GM18861 (cell line): ENCODE measurements at regions not wholly inside any gene's neighbourhood (a gene's known extent, or its start where the extent isn't known, plus 50 kb on each side); places are given as distances from the start of the nearest gene placed in this dataset.
"Not testable (repeated sequence)": the region's sequence is repeated elsewhere in the genome, so short reads cannot be mapped to it uniquely, and the experiment has no call there.

Source experiments
- ATAC-seq: cut with Tn5 transposase; IDR thresholded peaks from one replicate; pipeline ENCODE4 v1.9.1; 2021; ENCODE audit not compliant: unreplicated experiment

DNA sequence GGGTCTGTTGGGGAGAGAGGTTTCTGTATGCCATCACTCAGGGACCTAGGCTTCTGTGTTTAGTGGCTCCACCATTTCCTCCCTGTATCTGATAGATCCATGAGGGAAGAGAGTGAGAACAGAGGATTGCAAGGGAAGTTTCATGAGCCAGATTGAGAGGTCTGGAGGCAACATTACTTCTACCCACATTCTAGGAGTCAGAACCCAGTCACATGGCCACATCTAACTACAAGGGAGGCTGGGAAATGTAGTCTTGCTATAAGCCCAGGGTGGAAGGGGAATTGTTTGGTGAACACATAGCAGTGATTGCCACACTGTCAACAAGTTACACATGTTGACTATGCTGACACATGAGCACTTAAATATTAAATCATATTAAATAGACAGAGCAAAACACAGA lies 834.8 kb downstream of the C12orf50 start:
- ATAC-seq, result not testable (repeated sequence)

GRCh38 chr12:87185367-87185766 lies 843.8 kb downstream of the C12orf50 start:
- ATAC-seq, result no peak

DNA sequence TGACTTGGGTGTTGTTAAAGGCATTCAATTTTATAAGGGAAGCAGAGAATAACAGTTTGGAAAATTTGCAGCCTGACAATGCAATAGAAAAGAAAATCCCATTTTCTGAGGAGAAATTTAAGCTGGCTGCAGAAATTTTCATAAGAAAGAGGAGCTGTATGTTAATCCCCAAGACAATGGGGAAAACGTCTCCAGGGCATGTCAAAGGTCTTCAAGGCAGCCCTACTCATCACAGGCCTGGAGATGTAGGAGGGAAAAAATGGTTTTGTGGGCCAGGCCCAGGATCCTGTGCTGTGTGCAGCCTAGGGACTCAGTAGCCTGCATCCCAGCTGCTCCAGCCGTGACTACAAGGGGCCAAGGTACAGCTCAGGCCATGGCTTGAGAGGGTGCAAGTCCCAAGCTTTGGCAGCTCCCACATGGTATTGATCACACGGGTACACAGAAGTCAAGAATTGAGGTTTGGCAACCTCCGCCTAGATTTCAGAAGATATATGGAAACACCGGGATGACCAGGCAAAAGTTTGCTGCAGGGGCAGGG lies 846.4 kb downstream of the C12orf50 start:
- ATAC-seq, result no peak

DNA sequence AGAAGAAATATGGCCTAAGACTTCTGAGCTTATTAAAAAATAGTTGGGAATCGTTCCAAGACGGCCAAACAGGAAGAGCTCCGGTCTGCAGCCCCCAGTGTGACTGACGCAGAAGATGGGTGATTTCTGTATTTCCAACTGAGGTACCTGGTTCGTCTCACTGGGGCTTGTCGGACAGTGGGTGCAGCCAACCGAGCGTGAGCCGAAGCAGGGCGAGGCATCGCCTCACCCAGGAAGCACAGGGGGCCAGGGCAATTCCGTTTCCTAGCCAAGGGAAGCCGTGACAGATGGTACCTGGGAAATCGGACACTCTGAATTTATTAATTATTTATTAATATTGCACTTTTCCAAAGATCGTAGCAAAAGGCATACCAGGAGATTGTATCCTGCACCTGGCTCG lies 857.8 kb downstream of the C12orf50 start:
- ATAC-seq, result no peak

- no peak for ATAC-seq
Measured at GRCh38 chr12:87169010-87169409, 860.2 kb downstream of the C12orf50 start.

DNA sequence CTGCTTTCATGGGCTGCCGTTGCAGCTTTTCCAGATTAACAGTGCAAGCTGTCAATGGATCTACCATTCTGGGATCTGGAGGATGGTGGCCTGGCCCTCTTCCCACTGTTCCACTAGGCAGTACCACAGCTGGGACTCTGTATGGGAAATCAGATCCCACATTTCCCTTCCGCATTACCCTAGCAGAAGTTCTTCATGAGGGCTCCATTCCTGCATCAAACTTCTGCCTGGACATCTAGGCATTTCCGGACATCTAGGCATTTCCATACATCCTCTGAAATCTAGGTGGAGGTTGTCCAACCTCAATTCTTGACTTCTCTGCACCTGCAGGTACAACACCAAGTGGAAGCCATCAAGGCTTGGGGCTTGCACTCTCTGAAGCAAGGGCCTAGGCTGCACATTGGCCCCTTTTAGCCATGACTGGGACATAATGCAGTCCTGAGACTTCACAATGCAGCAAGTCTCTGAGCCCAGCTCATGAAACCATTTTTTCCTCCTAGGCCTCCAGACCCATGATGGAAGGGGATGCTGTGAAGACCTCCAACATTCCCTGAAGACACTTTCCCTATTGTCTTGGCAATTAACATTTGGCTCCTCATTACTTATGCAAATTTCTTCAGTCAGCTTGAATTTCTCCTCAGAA lies 863.3 kb downstream of the C12orf50 start:
- no peak for ATAC-seq

DNA sequence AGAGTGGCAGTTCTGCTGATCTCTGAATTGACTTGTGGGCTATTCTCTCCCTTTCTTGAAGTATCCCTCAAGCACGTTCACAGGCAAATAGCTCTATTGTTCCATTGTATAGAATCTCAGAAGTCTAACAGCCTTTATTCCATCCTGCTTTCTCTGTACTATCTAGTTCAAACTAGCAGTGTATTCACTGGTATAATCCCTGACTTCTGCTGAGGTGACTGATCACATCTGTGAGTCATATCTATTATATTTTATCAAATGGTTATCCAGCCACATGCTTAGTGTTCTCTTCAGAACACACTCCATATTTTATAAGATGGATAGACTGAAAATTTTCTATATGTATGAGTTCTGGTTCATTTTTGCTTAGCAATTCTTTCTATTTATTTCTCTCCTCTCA lies 866.1 kb downstream of the C12orf50 start:
- ATAC-seq, result no peak

DNA sequence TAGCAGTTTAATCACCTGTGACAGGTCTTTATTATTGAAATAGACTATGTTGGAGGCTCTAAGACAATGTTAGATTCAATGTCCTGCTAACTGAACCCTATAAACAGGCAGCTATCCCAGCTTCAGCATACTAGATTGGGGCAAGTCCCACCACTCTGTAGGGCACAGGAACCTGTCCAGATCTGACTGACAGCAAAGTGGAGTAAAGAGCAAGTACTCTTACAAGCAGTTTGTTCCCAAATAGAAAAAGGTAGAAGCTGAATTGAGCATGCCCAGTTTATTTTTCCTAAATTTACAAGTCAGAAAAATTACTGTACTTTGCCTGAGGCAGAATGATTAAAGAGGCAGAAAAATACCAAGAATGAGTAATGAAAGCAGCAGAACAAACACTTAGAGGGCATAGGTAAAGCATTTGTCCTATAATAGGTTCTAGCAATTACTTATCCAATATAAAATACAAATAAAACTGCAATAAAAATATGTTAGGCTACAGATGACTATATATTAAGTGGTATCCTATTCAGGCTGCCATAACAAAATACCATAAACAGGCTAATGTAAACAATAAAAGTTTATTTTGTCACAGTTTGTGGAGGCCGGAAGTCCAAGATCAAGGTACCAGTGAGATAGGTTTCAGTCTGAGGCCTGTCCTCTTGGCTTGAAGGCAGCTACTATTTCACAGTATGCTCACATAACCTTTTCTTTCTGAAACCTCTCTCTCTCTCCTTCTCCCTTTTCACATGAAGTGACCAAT lies 868.2 kb downstream of the C12orf50 start:
- ATAC-seq, result no peak

DNA sequence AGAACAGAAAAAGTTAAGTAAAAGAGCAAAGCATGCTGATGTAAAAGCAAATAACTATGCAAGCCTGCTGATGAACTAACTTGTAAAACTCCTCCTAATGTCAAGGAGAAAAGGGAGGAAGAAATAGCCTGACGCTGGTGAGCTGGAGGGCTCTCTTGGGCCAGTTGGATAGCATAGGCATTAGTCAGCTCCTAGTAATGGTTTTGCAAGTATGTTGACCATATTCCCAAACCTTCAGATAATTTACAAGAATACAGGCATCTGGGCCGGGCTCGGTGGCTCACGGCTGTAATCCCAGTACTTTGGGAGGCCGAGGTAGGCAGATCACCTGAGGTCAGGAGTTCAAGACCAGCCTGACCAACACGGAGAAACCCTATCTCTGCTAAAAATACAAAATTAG lies 871.4 kb downstream of the C12orf50 start:
- ATAC-seq, result no peak

GRCh38 chr12:87155621-87156020 lies 873.6 kb downstream of the C12orf50 start:
- ATAC-seq, result no peak

DNA sequence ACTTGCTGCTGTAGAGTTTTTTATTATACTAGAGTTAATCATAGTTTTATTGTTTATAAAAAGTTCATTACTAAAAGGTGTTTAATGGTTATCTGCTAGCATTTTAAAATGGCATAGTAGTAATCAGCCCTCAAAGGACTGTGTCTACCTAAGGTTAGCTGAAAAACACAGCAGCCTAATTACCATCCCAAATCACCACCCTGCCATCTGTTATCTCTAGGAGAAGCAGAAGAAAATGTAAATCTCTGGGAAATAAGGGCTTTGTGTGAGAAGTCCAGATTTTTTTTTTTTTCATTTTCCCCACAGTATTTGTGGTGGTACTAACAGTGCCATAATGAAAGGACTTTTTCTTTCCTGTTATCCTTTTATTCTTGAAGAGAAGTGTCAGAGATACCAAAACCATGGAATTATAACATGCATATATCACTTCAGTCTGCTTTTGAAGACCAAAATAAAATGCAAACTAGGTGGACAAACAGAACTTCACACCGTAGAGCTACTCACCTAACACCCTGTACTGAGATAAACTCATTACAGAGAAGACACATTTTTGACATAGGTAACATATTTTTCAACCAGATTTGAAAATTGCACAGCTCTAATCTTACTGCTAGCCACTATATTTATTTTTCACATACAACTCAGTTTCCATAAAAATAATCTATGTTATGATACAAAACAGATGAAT lies 876.2 kb downstream of the C12orf50 start:
- no peak for ATAC-seq

DNA sequence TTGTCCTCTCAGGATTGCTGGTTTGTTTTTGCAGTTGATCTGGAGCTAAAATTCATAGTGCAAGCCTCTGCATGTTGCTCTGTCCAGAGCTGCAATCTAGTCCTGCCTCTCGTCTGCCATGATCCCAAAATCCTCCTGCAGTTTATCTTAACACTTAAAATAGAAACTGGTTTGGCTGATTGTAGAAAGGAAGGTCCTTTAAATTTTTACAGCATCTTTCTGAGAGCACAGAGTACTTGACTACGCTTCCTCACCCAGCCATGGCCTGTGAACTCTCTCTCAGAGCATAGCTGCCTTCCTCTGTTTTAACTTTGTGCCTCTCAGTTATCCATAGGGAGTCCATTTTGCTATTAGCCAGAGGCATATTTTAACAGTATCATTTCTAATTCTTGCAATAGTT lies 877.1 kb downstream of the C12orf50 start:
- no peak for ATAC-seq

DNA sequence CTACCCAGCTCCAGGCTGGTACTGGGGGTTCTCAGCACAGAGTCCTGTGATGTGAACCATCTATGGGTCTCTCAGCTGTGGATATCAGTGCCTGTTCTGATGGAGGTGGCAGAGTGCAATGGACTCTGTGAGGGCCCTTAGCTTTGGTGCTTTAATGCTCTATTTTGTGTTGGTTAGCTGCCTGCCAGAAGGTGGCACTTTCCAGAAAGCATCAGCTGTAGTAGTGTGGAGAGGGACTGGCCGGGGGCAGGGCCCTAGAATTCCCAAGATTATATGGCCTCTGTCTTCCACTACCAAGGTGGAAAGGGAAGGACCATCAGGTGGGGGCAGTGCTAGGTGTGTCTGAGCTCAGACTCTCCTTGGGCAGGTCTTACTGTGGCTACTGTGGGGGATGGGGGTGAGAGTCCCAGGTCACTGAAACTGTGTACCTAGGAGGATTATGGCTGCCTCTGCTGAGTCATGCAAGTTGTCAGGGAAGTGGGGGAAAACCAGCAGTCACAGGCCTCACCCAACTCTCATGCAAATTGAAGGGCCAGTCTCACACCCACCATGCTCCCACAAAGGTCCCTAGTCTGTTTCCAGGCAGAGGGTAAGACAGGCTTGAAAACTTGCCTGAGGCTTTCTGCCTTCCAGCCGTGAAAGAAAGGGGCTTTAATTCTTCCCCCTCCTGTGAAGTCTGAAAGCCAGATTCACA lies 878.1 kb downstream of the C12orf50 start:
- peak; percentile 60 for ATAC-seq

- no peak for ATAC-seq
Measured at GRCh38 chr12:87142342-87142741, 886.2 kb upstream of the MGAT4C start.

- no peak for ATAC-seq
Measured at GRCh38 chr12:87141091-87141490, 884.9 kb upstream of the MGAT4C start.

DNA sequence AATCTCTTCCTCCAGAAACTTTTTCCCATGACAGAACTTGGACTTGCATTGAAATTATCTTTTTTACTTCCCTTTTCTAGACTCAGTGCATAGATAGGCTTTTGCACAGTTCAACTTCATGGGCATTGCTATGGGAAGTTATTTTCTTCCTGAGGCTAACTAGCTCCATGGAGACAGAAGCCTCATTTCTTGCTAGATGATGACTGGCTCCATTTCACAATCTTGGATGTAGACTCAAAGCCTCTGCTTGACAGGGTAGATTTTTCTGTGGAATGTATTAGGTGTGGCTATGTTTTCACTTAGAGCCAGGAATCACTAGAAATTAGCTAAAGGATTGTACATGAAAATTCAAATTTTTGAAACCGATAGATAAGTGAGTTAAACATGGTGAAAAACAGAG lies 884.1 kb upstream of the MGAT4C start:
- no peak for ATAC-seq

GRCh38 chr12:87137220-87137619 lies 881.0 kb upstream of the MGAT4C start:
- ATAC-seq, result no peak

DNA sequence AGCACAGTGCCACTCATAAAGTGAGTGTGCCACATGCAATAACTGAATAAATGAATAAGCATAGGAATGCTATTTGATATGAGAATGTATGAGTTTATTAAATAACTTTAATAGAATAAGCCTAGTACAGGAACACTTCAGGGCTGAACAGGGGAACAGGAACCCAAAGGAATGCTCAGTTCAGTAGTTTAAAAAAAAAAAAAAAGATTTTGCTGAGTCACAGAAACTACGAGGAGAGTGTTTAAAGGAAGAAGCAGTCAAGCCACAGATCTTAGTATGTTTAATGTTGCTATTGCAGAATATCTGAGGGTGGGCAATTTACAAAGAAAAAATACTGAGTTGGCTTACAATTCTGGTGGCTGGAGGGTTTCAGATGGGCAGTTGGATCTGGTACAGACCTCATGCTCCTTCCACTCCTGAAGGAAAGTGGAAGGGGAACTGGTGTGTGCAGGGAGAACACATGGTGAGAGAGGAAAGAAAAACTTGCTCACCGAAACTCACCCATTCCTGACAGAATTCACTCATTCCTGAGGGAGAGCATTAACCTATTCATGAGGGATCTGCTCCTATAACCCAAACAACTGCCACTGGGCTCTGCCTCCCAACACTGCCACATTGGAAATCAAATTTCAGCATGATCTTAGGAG lies 880.3 kb upstream of the MGAT4C start:
- no peak for ATAC-seq

DNA sequence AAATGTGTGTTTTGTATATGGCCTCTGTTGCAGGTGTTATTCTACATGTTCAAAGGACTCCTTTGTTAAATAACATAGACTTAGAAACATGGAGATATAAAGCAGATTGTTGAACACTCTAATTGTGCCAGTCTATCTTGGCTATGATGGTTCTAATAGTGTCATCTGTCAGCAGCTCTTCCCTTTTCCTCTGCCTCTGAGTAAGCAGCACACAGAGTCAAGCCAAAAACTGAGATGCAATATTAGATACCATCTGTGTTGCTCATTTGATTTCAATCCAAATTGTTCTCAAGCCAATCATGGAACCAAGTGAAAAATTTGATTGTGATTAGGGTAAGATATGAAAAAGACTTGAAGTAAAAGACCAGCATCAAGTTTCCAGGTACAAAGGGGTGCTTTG lies 871.1 kb upstream of the MGAT4C start:
- ATAC-seq, result no peak

GRCh38 chr12:87121896-87122295 lies 865.7 kb upstream of the MGAT4C start:
- ATAC-seq, result no peak

- ATAC-seq, result no peak
Measured at GRCh38 chr12:87120440-87120839, 864.2 kb upstream of the MGAT4C start.
